WERI-Rb-1 (cell line): ENCODE measurements at regions not wholly inside any gene's neighbourhood (a gene's known extent, or its start where the extent isn't known, plus 50 kb on each side); places are given as distances from the start of the nearest gene placed in this dataset.

Experiments used
- DNase-seq: peaks from one replicate; pipeline ENCODE4 v3.0.0-alpha.2; 2020
- H3K27ac ChIP-seq: fragments of 250-450 bp; sonication (Bioruptor Pico); 2 replicates; pipeline ENCODE4 v1.5.1; 2020; ENCODE audit warnings: mild to moderate bottlenecking, moderate library complexity
- H3K27me3 ChIP-seq: fragments of 250-450 bp; sonication (Bioruptor Pico); 2 replicates; pipeline ENCODE4 v1.5.1; 2021; ENCODE audit warnings: mild to moderate bottlenecking, low read depth, moderate library complexity; ENCODE audit not compliant: insufficient read depth, severe bottlenecking
- H3K36me3 ChIP-seq: fragments of 250-450 bp; sonication (Bioruptor Pico); 2 replicates; pipeline ENCODE4 v1.5.1; 2020; ENCODE audit warnings: mild to moderate bottlenecking, moderate library complexity
- H3K4me3 ChIP-seq: 2 replicates; pipeline ENCODE4 v1.5.1; 2011; ENCODE audit warnings: low read depth, mild to moderate bottlenecking, control low read depth, low read length
- H3K9me3 ChIP-seq: fragments of 250-450 bp; sonication (Bioruptor Pico); 2 replicates; pipeline ENCODE4 v1.5.1; 2021; ENCODE audit warnings: mild to moderate bottlenecking, moderate library complexity; ENCODE audit not compliant: severe bottlenecking
- CTCF ChIP-seq: IDR thresholded peaks from 2 replicates; pipeline ENCODE4 v1.5.1; 2011; ENCODE audit warnings: low read depth, mild to moderate bottlenecking, control low read depth, inconsistent platforms, low read length

- Histone ChIP-seq H3K9me3 (no peaks in the 10 kb centered on the region), H3K4me3 (no peak overlapping the region), H3K27me3 (peaks cover 96% of the 10 kb centered on the region), H3K27ac (no peak overlapping the region), H3K36me3 (no peaks in the 10 kb centered on the region)
- no peak for DNase-seq
- no peak for TF ChIP-seq CTCF
Measured at GRCh38 chr14:101289230-101289690, 272.0 kb upstream of the DIO3 start.

- Histone ChIP-seq H3K27ac (no peak overlapping the region), H3K4me3 (no peak overlapping the region), H3K36me3 (no peaks in the 10 kb centered on the region), H3K27me3 (peaks cover 94% of the 10 kb centered on the region), H3K9me3 (no peaks in the 10 kb centered on the region)
- TF ChIP-seq CTCF, result no peak
- DNase-seq, result no peak
Measured at GRCh38 chr14:101289911-101290310, 271.4 kb upstream of the DIO3 start.

GRCh38 chr14:101290611-101291010 is 270.7 kb upstream of the DIO3 start:
- no peak for TF ChIP-seq CTCF
- DNase-seq, result no peak
- no peak overlapping the region for H3K4me3 ChIP-seq
- H3K9me3 ChIP-seq, result no peaks in the 10 kb centered on the region
- no peak overlapping the region for H3K27ac ChIP-seq
- H3K36me3 ChIP-seq, result no peaks in the 10 kb centered on the region
- H3K27me3 ChIP-seq, result peaks cover 92% of the 10 kb centered on the region

GRCh38 chr14:101291390-101291789 is 269.9 kb upstream of the DIO3 start:
- TF ChIP-seq CTCF, result no peak
- peaks cover 91% of the 10 kb centered on the region for H3K27me3 ChIP-seq
- no peak for DNase-seq
- no peaks in the 10 kb centered on the region for H3K36me3 ChIP-seq
- H3K4me3 ChIP-seq, result no peak overlapping the region
- H3K9me3 ChIP-seq, result peaks cover 2% of the 10 kb centered on the region
- H3K27ac ChIP-seq, result no peak overlapping the region

- peaks cover 4% of the 10 kb centered on the region for H3K9me3 ChIP-seq
- peaks cover 85% of the 10 kb centered on the region for H3K27me3 ChIP-seq
- no peaks in the 10 kb centered on the region for H3K36me3 ChIP-seq
- H3K27ac ChIP-seq, result no peak overlapping the region
- no peak overlapping the region for H3K4me3 ChIP-seq
- TF ChIP-seq CTCF, result no peak
- no peak for DNase-seq
Measured at GRCh38 chr14:101292448-101292847, 268.8 kb upstream of the DIO3 start.

GRCh38 chr14:101293605-101294004 is 267.7 kb upstream of the DIO3 start:
- Histone ChIP-seq H3K27me3 (peaks cover 76% of the 10 kb centered on the region), H3K27ac (no peak overlapping the region), H3K36me3 (no peaks in the 10 kb centered on the region), H3K9me3 (peaks cover 4% of the 10 kb centered on the region), H3K4me3 (no peak overlapping the region)
- no peak for TF ChIP-seq CTCF
- no peak for DNase-seq
